H1 (cell line): ENCODE measurements at regions not wholly inside any gene's neighbourhood (a gene's known extent, or its start where the extent isn't known, plus 50 kb on each side); places are given as distances from the start of the nearest gene placed in this dataset.

Source experiments
- CTCF ChIA-PET: fragments of 300-600 bp; sonication (Branson Sonifier 250); formaldehyde crosslinking; loops from one replicate; lab custom pipeline; 2021; ENCODE audit not compliant: partially characterized antibody; lab: Charles Lee
- POLR2A ChIA-PET: fragments of 300-600 bp; sonication (Branson Sonifier 250); formaldehyde crosslinking; loops from one replicate; lab custom pipeline; 2021; ENCODE audit warnings: inconsistent platforms; ENCODE audit not compliant: partially characterized antibody; lab: Charles Lee
- DNase-seq, 2 experiments: peaks; one replicate each; pipeline versions ENCODE4 v3.0.0 to v3.0.0-alpha.2; 2010 to 2022; ENCODE audit warnings: low spot score in 2 of 2, low read depth in 1 of 2, mixed read lengths in 1 of 2
- FAIRE-seq: peaks from 2 replicates; lab custom pipeline; 2011; peaks lifted over from hg19 to GRCh38; lab: Jason Lieb, UNC
- H2AFZ ChIP-seq: 2 replicates; pipeline ENCODE4 v1.8.1; 2012; ENCODE audit warnings: low read length, inconsistent platforms
- H2AK5ac ChIP-seq: 2 replicates; pipeline ENCODE4 v1.6.1; 2013; ENCODE audit warnings: low read depth, low read length
- H2BK120ac ChIP-seq: replicated peaks from 2 replicates; pipeline ENCODE3; 2013; ENCODE audit warnings: low read depth, low read length, inconsistent platforms
- H2BK12ac ChIP-seq: 2 replicates; pipeline ENCODE4 v1.6.1; 2013; ENCODE audit warnings: low read depth, low read length
- H2BK15ac ChIP-seq: 2 replicates; pipeline ENCODE4 v1.6.1; 2013; ENCODE audit warnings: low read length
- H2BK20ac ChIP-seq: 2 replicates; pipeline ENCODE4 v1.6.1; 2013; ENCODE audit warnings: low read length
- H2BK5ac ChIP-seq: 2 replicates; pipeline ENCODE4 v1.6.1; 2013; ENCODE audit warnings: low read depth, low read length
- H3K14ac ChIP-seq: 2 replicates; pipeline ENCODE4 v1.6.1; 2013; ENCODE audit warnings: inconsistent platforms; ENCODE audit not compliant: insufficient read length
- H3K18ac ChIP-seq: 2 replicates; pipeline ENCODE4 v1.6.1; 2013; ENCODE audit warnings: low read length; ENCODE audit errors: extremely low read depth
- H3K23ac ChIP-seq: 2 replicates; pipeline ENCODE4 v1.6.1; 2013; ENCODE audit warnings: inconsistent platforms; ENCODE audit not compliant: insufficient read length
- H3K23me2 ChIP-seq: 2 replicates; pipeline ENCODE4 v1.6.1; 2013; ENCODE audit warnings: low read depth, low read length
- H3K27ac ChIP-seq: 2 replicates; pipeline ENCODE4 v1.6.1; 2011; ENCODE audit warnings: low read depth, low read length, inconsistent platforms
- H3K27me3 ChIP-seq, 4 experiments: replicated peaks in 1 of 4; 1 replicate in 1 of 4; 2 replicates in 3 of 4; pipeline versions ENCODE4 v1.6.1 to v1.8.1; 2011 to 2013; ENCODE audit warnings: low read length in 3 of 4, mild to moderate bottlenecking in 3 of 4, inconsistent platforms in 2 of 4, mixed read lengths in 2 of 4, moderate library complexity in 1 of 4; ENCODE audit not compliant: control insufficient read depth in 3 of 4, insufficient read depth in 3 of 4; ENCODE audit errors: extremely low read depth in 1 of 4
- H3K36me3 ChIP-seq, 4 experiments: 2 replicates each; pipeline versions ENCODE4 v1.6.1 to v1.8.1; 2011 to 2013; ENCODE audit warnings: mild to moderate bottlenecking in 4 of 4, low read length in 3 of 4, moderate library complexity in 2 of 4, control low read depth in 1 of 4, inconsistent platforms in 1 of 4; ENCODE audit not compliant: insufficient read depth in 4 of 4, control insufficient read depth in 2 of 4
- H3K4ac ChIP-seq: replicated peaks from 2 replicates; pipeline ENCODE3; 2013; ENCODE audit warnings: low read length, low read depth, mixed read lengths, inconsistent platforms; ENCODE audit not compliant: insufficient read length
- H3K4me1 ChIP-seq, 4 experiments: replicated peaks in 1 of 4; 1 replicate in 1 of 4; 2 replicates in 3 of 4; pipeline versions ENCODE4 v1.6.1 to v1.8.1; 2011 to 2013; ENCODE audit warnings: low read length in 3 of 4, inconsistent platforms in 2 of 4, mixed read lengths in 1 of 4; ENCODE audit not compliant: insufficient read depth in 4 of 4, control insufficient read depth in 3 of 4
- H3K4me2 ChIP-seq, 2 experiments: 2 replicates each; pipeline versions ENCODE4 v1.6.1 to v1.8.1; 2011 to 2013; ENCODE audit warnings: low read depth in 2 of 2, low read length in 2 of 2, control low read depth in 1 of 2, inconsistent platforms in 1 of 2, mild to moderate bottlenecking in 1 of 2; ENCODE audit not compliant: insufficient read depth in 1 of 2
- H3K4me3 ChIP-seq, 4 experiments: fragments of 200-600, 300-600 bp in 1 of 4; sonication (generic), shearing (Covaris generic), sonication (Bioruptor Twin) in 1 of 4; 2 replicates each; pipeline versions ENCODE4 v1.5.1 to v1.8.1; 2011 to 2016; ENCODE audit warnings: low read length in 4 of 4, low read depth in 3 of 4, control low read depth in 2 of 4, inconsistent platforms in 2 of 4, mild to moderate bottlenecking in 2 of 4, mixed read lengths in 1 of 4, moderate library complexity in 1 of 4; ENCODE audit not compliant: insufficient read depth in 2 of 4; ENCODE audit errors: extremely low read depth in 1 of 4
- H3K56ac ChIP-seq: replicated peaks from 2 replicates; pipeline ENCODE3; 2013; ENCODE audit warnings: low read depth, mild to moderate bottlenecking, mixed read lengths, low read length, inconsistent platforms; ENCODE audit not compliant: insufficient read length
- H3K79me1 ChIP-seq: 2 replicates; pipeline ENCODE4 v1.6.1; 2013; ENCODE audit warnings: low read depth, low read length, control low read depth
- H3K79me2 ChIP-seq, 2 experiments: 2 replicates each; pipeline versions ENCODE4 v1.6.1 to v1.8.1; 2012 to 2013; ENCODE audit warnings: low read length in 2 of 2, mild to moderate bottlenecking in 2 of 2, inconsistent platforms in 1 of 2; ENCODE audit not compliant: insufficient read depth in 2 of 2, control insufficient read depth in 1 of 2
- H3K9ac ChIP-seq, 4 experiments: replicated peaks in 1 of 4; 1 replicate in 1 of 4; 2 replicates in 3 of 4; pipeline versions ENCODE4 v1.6.1 to v1.8.1; 2011 to 2013; ENCODE audit warnings: low read depth in 3 of 4, low read length in 3 of 4, control low read depth in 2 of 4, mild to moderate bottlenecking in 2 of 4, moderate library complexity in 2 of 4, inconsistent platforms in 1 of 4; ENCODE audit errors: extremely low read depth in 1 of 4
- H3K9me3 ChIP-seq, 2 experiments: 2 replicates each; pipeline versions ENCODE4 v1.6.1 to v1.8.1; 2012 to 2013; ENCODE audit warnings: mild to moderate bottlenecking in 2 of 2, moderate library complexity in 2 of 2, control low read depth in 1 of 2, inconsistent platforms in 1 of 2, low read depth in 1 of 2, low read length in 1 of 2, mixed read lengths in 1 of 2; ENCODE audit not compliant: insufficient read depth in 2 of 2
- H4K20me1 ChIP-seq, 2 experiments: replicated peaks in 1 of 2; 2 replicates each; pipeline versions ENCODE3 to v1.8.1; 2011 to 2013; ENCODE audit warnings: inconsistent platforms in 2 of 2, low read length in 2 of 2, mild to moderate bottlenecking in 1 of 2; ENCODE audit not compliant: insufficient read depth in 2 of 2, control insufficient read depth in 1 of 2
- H4K5ac ChIP-seq: 2 replicates; pipeline ENCODE4 v1.6.1; 2013; ENCODE audit warnings: low read length, low read depth, mixed read lengths, inconsistent platforms; ENCODE audit not compliant: insufficient read length
- H4K8ac ChIP-seq: 2 replicates; pipeline ENCODE4 v1.8.0; 2013; ENCODE audit warnings: mild to moderate bottlenecking, moderate library complexity, low read length, inconsistent platforms; ENCODE audit not compliant: insufficient read depth; ENCODE audit errors: extremely low read depth
- H4K91ac ChIP-seq: replicated peaks from 2 replicates; pipeline ENCODE3; 2013; ENCODE audit warnings: low read length, mixed read lengths, inconsistent platforms; ENCODE audit not compliant: insufficient read length
- CBX8 ChIP-seq: fragments of 300-800, 300-1000 bp; sonication (generic); IDR thresholded peaks from 2 replicates; pipeline ENCODE4 v1.7.1; 2016; ENCODE audit warnings: low read depth, low read length, borderline replicate concordance
- JUND ChIP-seq: IDR thresholded peaks from 2 replicates; pipeline ENCODE4 v1.6.1; 2011; ENCODE audit warnings: mild to moderate bottlenecking, improper control_type of control experiment, low read length
- PHF8 ChIP-seq: fragments of 200-600 bp; sonication (generic); conservative IDR thresholded peaks from 2 replicates; pipeline ENCODE4 v1.7.1; 2012; ENCODE audit warnings: low read depth, mild to moderate bottlenecking, inconsistent platforms, low read length, moderate library complexity
- POLR2A ChIP-seq, 2 experiments: IDR thresholded peaks; 1 replicate in 1 of 2; 2 replicates in 1 of 2; pipeline ENCODE4 v1.6.1; 2011; ENCODE audit warnings: low read depth in 2 of 2, low read length in 2 of 2, mild to moderate bottlenecking in 2 of 2; ENCODE audit errors: control extremely low read depth in 1 of 2
- POU5F1 ChIP-seq: IDR thresholded peaks from 2 replicates; pipeline ENCODE4 v1.6.1; 2011; ENCODE audit warnings: low read depth, mild to moderate bottlenecking, low read length, moderate library complexity
- RBBP5 ChIP-seq: IDR thresholded peaks from 2 replicates; pipeline ENCODE4 v1.7.1; 2012; ENCODE audit warnings: low read depth, mild to moderate bottlenecking, inconsistent platforms, low read length, moderate library complexity, borderline replicate concordance
- SRF ChIP-seq: IDR thresholded peaks from 2 replicates; pipeline ENCODE4 v1.6.1; 2011; ENCODE audit warnings: mild to moderate bottlenecking, low read depth, low read length, moderate library complexity
- WGBS, 2 experiments: shearing (Covaris generic) in 1 of 2; methylation state at CpG; one replicate each; pipeline versions ENCODE4 v1.1.6 to v1.1.7; 2013 to 2015; ENCODE audit warnings: low lambda C conversion rate in 2 of 2, mixed read lengths in 2 of 2, inconsistent platforms in 1 of 2, low coverage in 1 of 2, missing lambda C conversion rate in 1 of 2; ENCODE audit not compliant: insufficient replicate concordance in 2 of 2, insufficient coverage in 1 of 2, insufficient read length in 1 of 2; ENCODE audit errors: extremely low coverage in 1 of 2, missing lambda C conversion rate in 1 of 2; 5-methylcytosine and 5-hydroxymethylcytosine counted together

DNA sequence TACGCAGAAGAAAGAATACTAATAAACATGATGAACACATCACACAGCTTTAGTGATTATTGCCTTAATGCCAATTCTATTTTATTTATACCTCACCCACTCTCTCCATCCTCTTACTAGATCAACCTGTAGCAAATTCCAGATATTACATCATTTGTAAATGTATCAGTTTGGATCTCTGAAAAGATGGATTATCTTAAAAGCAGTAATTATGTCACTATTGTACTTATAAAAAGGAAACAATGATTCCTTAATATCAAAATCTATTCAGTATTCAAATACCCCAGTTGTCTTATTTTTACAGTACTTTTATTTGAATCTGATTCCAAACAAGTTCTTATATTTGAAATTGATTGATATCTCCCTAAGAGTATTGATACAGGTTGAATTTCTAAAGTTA lies 892.8 kb upstream of the MDGA2 start:
- 96% methylated on average over 1 of the region's 1 CpG; no CpG with 5 or more reads in 1 of the 2 experiments for WGBS, 2 experiments
- CTCF ChIA-PET: no interaction called here
- Histone ChIP-seq H3K4me3 (no peak overlapping the region), H3K14ac (no peak overlapping the region), H3K4me1 (peaks cover 0 to 13% (median 7%) of the 10 kb centered on the region in 4 experiments; a peak in 6 of 7 replicates), H3K23me2 (no peaks in the 10 kb centered on the region), H4K8ac (no peak overlapping the region), H2BK20ac (no peak overlapping the region), H3K18ac (no peak overlapping the region), H2AFZ (no peak overlapping the region), H4K91ac (no peak overlapping the region), H3K9me3 (0 out of 4 replicates have a peak, but pooled peaks cover 0 to 3% of the 10 kb centered on the region in 2 experiments), H3K4ac (no peak overlapping the region), H2BK12ac (no peak overlapping the region), H3K23ac (no peak overlapping the region), H3K56ac (no peak overlapping the region), H3K79me2 (no peaks in the 10 kb centered on the region), H2BK120ac (no peak overlapping the region), H3K79me1 (no peaks in the 10 kb centered on the region), H3K27me3 (no peaks in the 10 kb centered on the region), H2BK15ac (no peak overlapping the region), H2BK5ac (no peak overlapping the region), H3K36me3 (no peaks in the 10 kb centered on the region), H3K9ac (no peak overlapping the region), H3K4me2 (no peak overlapping the region), H3K27ac (no peak overlapping the region), H2AK5ac (no peak overlapping the region), H4K20me1 (no peaks in the 10 kb centered on the region), H4K5ac (no peak overlapping the region)
- TF ChIP-seq CBX8 (no peak), POU5F1 (no peak), JUND (no peak), RBBP5 (no peak), POLR2A (IDR thresholded peaks at IDR 0.05; ENCODE audit: control extremely low read depth in 1 of 2, low read depth in 2 of 2, low read length in 2 of 2) (no peak), PHF8 (no peak), SRF (no peak)
- FAIRE-seq (no peak), DNase-seq (no peak)
- POLR2A ChIA-PET: no interaction called here
